ENCODE measurements at regions not wholly inside any gene's neighbourhood (a gene's known extent, or its start where the extent isn't known, plus 50 kb on each side); places are given as distances from the start of the nearest gene placed in this dataset.

- no peak for TF ChIP-seq CTCF (IDR thresholded peaks at IDR 0.05)
- no peak for TF ChIP-seq POLR2A (IDR thresholded peaks at IDR 0.05)
Measured at GRCh38 chr16:85473909-85474620, 139.1 kb upstream of the GSE1 start.

All from lower leg skin (tissue), 3 donors.